Skeletal muscle satellite cell (primary cell): ENCODE measurements at regions not wholly inside any gene's neighbourhood (a gene's known extent, or its start where the extent isn't known, plus 50 kb on each side); places are given as distances from the start of the nearest gene placed in this dataset.

Experiments
- H3K27me3 ChIP-seq: 2 replicates; pipeline ENCODE4 v1.7.0; 2013; ENCODE audit warnings: low read length; ENCODE audit not compliant: control insufficient read depth, insufficient read depth
- H3K36me3 ChIP-seq: 2 replicates; pipeline ENCODE4 v1.7.0; 2013; ENCODE audit warnings: mild to moderate bottlenecking, control low read depth, low read length; ENCODE audit not compliant: insufficient read depth
- H3K4me1 ChIP-seq: 2 replicates; pipeline ENCODE4 v1.7.0; 2013; ENCODE audit warnings: low read length; ENCODE audit not compliant: control insufficient read depth, insufficient read depth
- H3K4me2 ChIP-seq: 2 replicates; pipeline ENCODE4 v1.7.0; 2013; ENCODE audit warnings: mild to moderate bottlenecking, low read length
- H3K4me3 ChIP-seq: 2 replicates; pipeline ENCODE4 v1.7.0; 2013; ENCODE audit warnings: low read length
- H3K9ac ChIP-seq: 2 replicates; pipeline ENCODE4 v1.7.0; 2013; ENCODE audit warnings: mild to moderate bottlenecking, low read depth, low read length, moderate library complexity
- H3K9me3 ChIP-seq: replicated peaks from 2 replicates; pipeline ENCODE4 v1.7.0; 2013; ENCODE audit warnings: mild to moderate bottlenecking, control low read depth, low read length

- H3K36me3 ChIP-seq, result no peaks in the 10 kb centered on the region
- no peak overlapping the region for H3K4me3 ChIP-seq
- no peak overlapping the region for H3K9ac ChIP-seq
- peaks cover 24% of the 10 kb centered on the region for H3K4me1 ChIP-seq
- H3K4me2 ChIP-seq, result no peak overlapping the region
- H3K9me3 ChIP-seq, result no peaks in the 10 kb centered on the region
- H3K27me3 ChIP-seq, result no peaks in the 10 kb centered on the region
Observed at GRCh38 chr1:68359045-68359444, 90.7 kb downstream of the RPE65 start.

- Histone ChIP-seq H3K9me3 (no peaks in the 10 kb centered on the region), H3K4me3 (no peak overlapping the region), H3K4me2 (no peak overlapping the region), H3K36me3 (no peaks in the 10 kb centered on the region), H3K9ac (no peak overlapping the region), H3K4me1 (peaks cover 21% of the 10 kb centered on the region), H3K27me3 (no peaks in the 10 kb centered on the region)
Observed at GRCh38 chr1:68358439-68358838, 91.3 kb downstream of the RPE65 start.

- Histone ChIP-seq H3K36me3 (no peaks in the 10 kb centered on the region), H3K4me2 (no peak overlapping the region), H3K9ac (no peak overlapping the region), H3K4me1 (peaks cover 9% of the 10 kb centered on the region), H3K27me3 (no peaks in the 10 kb centered on the region), H3K4me3 (no peak overlapping the region), H3K9me3 (no peaks in the 10 kb centered on the region)
Observed at GRCh38 chr1:68355614-68356013, 94.1 kb downstream of the RPE65 start.

GRCh38 chr1:68352202-68352601, 97.6 kb downstream of the RPE65 start:
- Histone ChIP-seq H3K4me3 (no peak overlapping the region), H3K36me3 (no peaks in the 10 kb centered on the region), H3K9ac (no peak overlapping the region), H3K4me1 (no peaks in the 10 kb centered on the region), H3K27me3 (no peaks in the 10 kb centered on the region), H3K4me2 (no peak overlapping the region), H3K9me3 (no peaks in the 10 kb centered on the region)

GRCh38 chr1:68347415-68347814, 102.3 kb downstream of the RPE65 start:
- Histone ChIP-seq H3K27me3 (no peaks in the 10 kb centered on the region), H3K4me3 (no peak overlapping the region), H3K36me3 (no peaks in the 10 kb centered on the region), H3K9me3 (no peaks in the 10 kb centered on the region), H3K4me1 (peaks cover 2% of the 10 kb centered on the region), H3K4me2 (no peak overlapping the region), H3K9ac (no peak overlapping the region)

GRCh38 chr1:68346188-68346808, 103.5 kb downstream of the RPE65 start:
- Histone ChIP-seq H3K4me1 (peaks cover 2% of the 10 kb centered on the region), H3K9me3 (no peaks in the 10 kb centered on the region), H3K4me3 (no peak overlapping the region), H3K9ac (no peak overlapping the region), H3K27me3 (no peaks in the 10 kb centered on the region), H3K36me3 (no peaks in the 10 kb centered on the region), H3K4me2 (no peak overlapping the region)

- H3K4me1 ChIP-seq, result peaks cover 8% of the 10 kb centered on the region
- H3K4me2 ChIP-seq, result no peak overlapping the region
- H3K9ac ChIP-seq, result no peak overlapping the region
- H3K36me3 ChIP-seq, result no peaks in the 10 kb centered on the region
- no peaks in the 10 kb centered on the region for H3K27me3 ChIP-seq
- H3K9me3 ChIP-seq, result no peaks in the 10 kb centered on the region
- no peak overlapping the region for H3K4me3 ChIP-seq
Observed at GRCh38 chr1:68344208-68344607, 105.5 kb downstream of the RPE65 start.

GRCh38 chr1:68340951-68341350, 108.6 kb upstream of the WLS start:
- Histone ChIP-seq H3K9ac (no peak overlapping the region), H3K4me3 (no peak overlapping the region), H3K27me3 (no peaks in the 10 kb centered on the region), H3K4me1 (peaks cover 6% of the 10 kb centered on the region), H3K4me2 (no peak overlapping the region), H3K9me3 (no peaks in the 10 kb centered on the region), H3K36me3 (no peaks in the 10 kb centered on the region)

GRCh38 chr1:68339505-68339904, 107.2 kb upstream of the WLS start:
- no peak overlapping the region for H3K4me2 ChIP-seq
- H3K4me1 ChIP-seq, result peaks cover 6% of the 10 kb centered on the region
- H3K9me3 ChIP-seq, result no peaks in the 10 kb centered on the region
- no peak overlapping the region for H3K4me3 ChIP-seq
- no peaks in the 10 kb centered on the region for H3K36me3 ChIP-seq
- no peaks in the 10 kb centered on the region for H3K27me3 ChIP-seq
- no peak overlapping the region for H3K9ac ChIP-seq

GRCh38 chr1:68338081-68338480, 105.8 kb upstream of the WLS start:
- no peaks in the 10 kb centered on the region for H3K36me3 ChIP-seq
- no peaks in the 10 kb centered on the region for H3K27me3 ChIP-seq
- H3K4me1 ChIP-seq, result peaks cover 6% of the 10 kb centered on the region
- H3K4me2 ChIP-seq, result no peak overlapping the region
- H3K9ac ChIP-seq, result no peak overlapping the region
- no peaks in the 10 kb centered on the region for H3K9me3 ChIP-seq
- no peak overlapping the region for H3K4me3 ChIP-seq

GRCh38 chr1:68332041-68332440, 99.7 kb upstream of the WLS start:
- H3K4me2 ChIP-seq, result no peak overlapping the region
- no peak overlapping the region for H3K4me3 ChIP-seq
- peaks cover 47% of the 10 kb centered on the region for H3K4me1 ChIP-seq
- no peaks in the 10 kb centered on the region for H3K9me3 ChIP-seq
- no peak overlapping the region for H3K9ac ChIP-seq
- H3K27me3 ChIP-seq, result no peaks in the 10 kb centered on the region
- no peaks in the 10 kb centered on the region for H3K36me3 ChIP-seq

GRCh38 chr1:68331117-68331865, 99.0 kb upstream of the WLS start:
- Histone ChIP-seq H3K4me1 (peaks cover 49% of the 10 kb centered on the region), H3K36me3 (no peaks in the 10 kb centered on the region), H3K27me3 (no peaks in the 10 kb centered on the region), H3K4me3 (no peak overlapping the region), H3K9ac (no peak overlapping the region), H3K4me2 (no peak overlapping the region), H3K9me3 (no peaks in the 10 kb centered on the region)
